Pancreas (tissue), 10 donors: ENCODE measurements at regions not wholly inside any gene's neighbourhood (a gene's known extent, or its start where the extent isn't known, plus 50 kb on each side); places are given as distances from the start of the nearest gene placed in this dataset.

Source experiments
- ATAC-seq, 4 donors: fragments of 200-7000 bp; cut with Tn5 transposase; one replicate each; pipeline versions ENCODE4 v1.8.0 to v1.9.1; 2020; ENCODE audit warnings: mild to moderate bottlenecking in 4 of 4, moderate library complexity in 4 of 4
- DNase-seq, 6 donors: peaks; one replicate each; pipeline ENCODE4 v3.0.0-alpha.2; 2020
- FAIRE-seq: peaks from 2 replicates; lab custom pipeline; 2012; peaks lifted over from hg19 to GRCh38; lab: Jason Lieb, UNC
- H3K27ac ChIP-seq, 4 donors: fragments of 200-600 bp; sonication (generic); 1 replicate in 3 of 4; 2 replicates in 1 of 4; pipeline versions ENCODE4 v1.5.0 to v1.8.0; 2020
- H3K27me3 ChIP-seq, 4 donors: fragments of 200-600 bp; one replicate each; pipeline ENCODE4 v1.8.0; 2021
- H3K36me3 ChIP-seq, 3 donors: fragments of 200-600 bp; sonication (generic) in 1 of 3; one replicate each; pipeline versions ENCODE4 v1.5.0 to v1.8.0; 2020 to 2021
- H3K4me1 ChIP-seq, 3 donors: fragments of 200-600 bp; one replicate each; pipeline ENCODE4 v1.8.0; 2021
- H3K4me3 ChIP-seq, 4 donors: fragments of 200-600 bp; sonication (generic) in 2 of 4; one replicate each; pipeline versions ENCODE4 v1.5.0 to v1.8.0; 2020 to 2021
- H3K9me3 ChIP-seq, 4 donors: fragments of 200-600 bp; one replicate each; pipeline ENCODE4 v1.8.0; 2021
- WGBS, 2 donors: extraction: QIAGEN DNeasy Blood & Tissue Kit; methylation state at CpG; one replicate each; pipeline ENCODE4 v1.1.7; 2013; 5-methylcytosine and 5-hydroxymethylcytosine counted together
- intact Hi-C, 3 donors: fragments of 100-400 bp; cut with DNase I; formaldehyde crosslinking; loops; one replicate each; pipeline versions ENCODE4 v1.11.1 to v1.14.2; 2022
- TF ChIP-seq, protein P1 (sequence below), 4 donors: fragments of 200-600 bp; sonication (generic) in 3 of 4; IDR thresholded peaks; one replicate each; pipeline versions ENCODE4 v1.5.0 to v1.8.0; 2021; ENCODE audit warnings: antibody characterized with exemption in 4 of 4
- donor health status: healthy with polysubstance abuse.
- donor health status: DM: no; HTN: no; CAD: no; lungs with moderate emphysema.
- donor health status: DM: no; HTN: no; CAD: no.
- donor health status: control.
- donor health status: control.
- donor health status: Bipolar disorder and iron deficiency.
- donor health status: DM: yes; HTN: yes; CAD: no.
- donor health status: DM: no; HTN: no; CAD: no.
- donor health status: DM: no; HTN: no; CAD: no.
- donor health status: DM: yes; HTN: yes; CAD: no.

DNA sequence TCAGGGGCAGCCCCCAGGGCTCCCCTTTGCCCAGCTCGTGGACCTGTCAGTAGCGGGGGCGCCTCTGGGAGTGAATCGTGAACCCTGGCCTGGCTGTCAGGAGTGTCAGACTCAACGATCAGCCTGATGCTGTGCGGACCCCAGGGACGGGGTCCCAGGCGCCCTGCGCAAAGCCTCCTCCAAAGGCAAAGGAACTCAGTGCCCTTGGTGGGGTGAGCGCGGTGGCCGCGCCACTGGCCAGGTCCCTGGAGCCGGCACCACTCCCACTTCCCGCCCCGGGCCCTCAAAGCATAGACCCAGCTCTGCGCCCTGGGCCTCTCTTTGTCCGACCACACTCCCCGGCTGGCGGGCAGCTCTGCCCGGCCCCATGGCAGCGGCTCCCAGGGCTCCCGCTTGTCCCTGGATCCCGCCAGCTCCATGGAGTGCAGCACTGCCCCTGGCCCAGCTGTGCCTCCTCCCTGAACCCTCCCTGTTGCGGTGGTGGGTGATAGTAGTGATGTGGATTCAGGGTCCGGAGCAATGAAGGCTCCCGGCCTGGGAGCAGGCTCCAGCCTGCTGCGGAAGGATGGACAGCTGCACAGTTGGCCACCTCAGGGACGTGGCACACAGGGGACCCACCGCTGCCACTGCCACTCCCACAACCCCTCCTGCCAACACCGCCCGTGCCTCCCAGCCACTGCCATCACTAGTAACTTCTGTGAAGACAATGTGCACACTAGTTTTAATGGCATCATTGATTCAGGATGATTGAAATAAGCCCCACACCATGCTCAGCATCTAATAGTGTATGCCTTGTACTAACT is 263.8 kb downstream of the ZBBX start:
- Histone ChIP-seq H3K4me1 (peaks cover 0 to 3% (median 0%) of the 10 kb centered on the region in 3 donors), H3K9me3 (no peaks in the 10 kb centered on the region), H3K27ac (no peak overlapping the region), H3K36me3 (no peaks in the 10 kb centered on the region), H3K27me3 (no peaks in the 10 kb centered on the region), H3K4me3 (no peak overlapping the region)
- TF ChIP-seq, protein P1, sequence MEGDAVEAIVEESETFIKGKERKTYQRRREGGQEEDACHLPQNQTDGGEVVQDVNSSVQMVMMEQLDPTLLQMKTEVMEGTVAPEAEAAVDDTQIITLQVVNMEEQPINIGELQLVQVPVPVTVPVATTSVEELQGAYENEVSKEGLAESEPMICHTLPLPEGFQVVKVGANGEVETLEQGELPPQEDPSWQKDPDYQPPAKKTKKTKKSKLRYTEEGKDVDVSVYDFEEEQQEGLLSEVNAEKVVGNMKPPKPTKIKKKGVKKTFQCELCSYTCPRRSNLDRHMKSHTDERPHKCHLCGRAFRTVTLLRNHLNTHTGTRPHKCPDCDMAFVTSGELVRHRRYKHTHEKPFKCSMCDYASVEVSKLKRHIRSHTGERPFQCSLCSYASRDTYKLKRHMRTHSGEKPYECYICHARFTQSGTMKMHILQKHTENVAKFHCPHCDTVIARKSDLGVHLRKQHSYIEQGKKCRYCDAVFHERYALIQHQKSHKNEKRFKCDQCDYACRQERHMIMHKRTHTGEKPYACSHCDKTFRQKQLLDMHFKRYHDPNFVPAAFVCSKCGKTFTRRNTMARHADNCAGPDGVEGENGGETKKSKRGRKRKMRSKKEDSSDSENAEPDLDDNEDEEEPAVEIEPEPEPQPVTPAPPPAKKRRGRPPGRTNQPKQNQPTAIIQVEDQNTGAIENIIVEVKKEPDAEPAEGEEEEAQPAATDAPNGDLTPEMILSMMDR (IDR thresholded peaks at IDR 0.05) = no peak
- 94 to 98% methylated on average over 31 to 32 of the region's 32 CpGs for WGBS, 2 donors
- intact Hi-C loops = no loop called here
- FAIRE-seq (no peak), DNase-seq (peak in 3 of 6 donors; percentile 17 to 64 (median 48)), ATAC-seq (no peak)

DNA sequence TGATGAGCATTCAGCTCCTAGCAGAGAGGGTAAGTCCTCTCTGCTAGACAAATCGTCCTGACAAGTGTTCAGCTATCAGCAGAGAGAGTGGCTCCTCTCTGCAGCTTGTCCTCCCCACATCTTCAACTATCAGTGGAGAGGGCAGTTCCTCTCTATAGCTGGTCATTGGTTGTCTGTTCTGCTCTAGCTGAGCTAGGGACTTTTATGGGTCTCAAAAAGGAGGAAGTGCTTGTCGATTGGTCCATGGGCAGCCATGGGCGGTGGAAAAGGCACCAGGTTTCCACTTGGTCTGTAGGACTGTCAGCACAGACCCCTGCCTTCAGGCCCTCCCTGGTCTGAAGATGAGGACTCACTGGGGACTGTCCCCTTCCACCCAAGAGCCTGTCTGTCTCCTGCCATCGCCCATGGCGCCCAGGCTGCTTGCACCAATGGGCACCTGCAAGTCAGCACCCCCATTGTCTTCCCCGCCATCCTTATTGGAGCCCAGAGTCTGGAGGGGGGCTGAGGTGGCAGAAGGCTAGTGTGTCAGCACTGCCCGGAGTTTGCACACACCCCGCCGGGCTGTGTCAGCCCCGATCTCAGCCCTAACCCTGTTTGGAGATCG is 264.7 kb downstream of the ZBBX start:
- Histone ChIP-seq H3K27ac (no peak overlapping the region), H3K36me3 (no peaks in the 10 kb centered on the region), H3K27me3 (no peaks in the 10 kb centered on the region), H3K4me1 (peaks cover 0 to 3% (median 0%) of the 10 kb centered on the region in 3 donors), H3K4me3 (no peak overlapping the region), H3K9me3 (no peaks in the 10 kb centered on the region)
- TF ChIP-seq, protein P1 (IDR thresholded peaks at IDR 0.05) = no peak
- intact Hi-C loops = no loop called here
- WGBS, 2 donors = 91 to 94% methylated on average over 11 of the region's 11 CpGs
- ATAC-seq (no peak), DNase-seq (peak in 1 of 6 donors; percentile 62), FAIRE-seq (no peak)

DNA sequence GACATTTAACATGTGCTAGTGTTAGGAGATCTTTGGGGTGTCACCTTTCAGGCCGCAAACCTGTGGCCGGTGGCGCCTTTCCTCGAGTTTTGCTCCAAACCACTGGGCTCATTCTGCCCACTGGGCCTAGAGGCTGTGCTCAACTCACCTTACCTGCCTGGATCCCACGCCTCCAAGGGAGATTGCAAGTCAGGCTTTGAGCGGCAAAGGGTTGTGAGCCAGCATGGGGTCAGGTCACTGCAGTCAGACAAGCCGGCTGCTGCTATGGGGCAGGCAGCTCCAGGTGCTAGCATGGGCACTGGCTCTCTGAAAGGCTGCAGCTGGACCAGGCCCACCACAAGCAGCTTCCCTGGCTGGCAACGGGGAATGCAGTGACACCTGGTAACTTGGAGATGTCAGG is 265.5 kb downstream of the ZBBX start:
- DNase-seq (peak in 2 of 6 donors; percentile 37 to 38), ATAC-seq (no peak), FAIRE-seq (no peak)
- Histone ChIP-seq H3K27me3 (no peaks in the 10 kb centered on the region), H3K27ac (no peak overlapping the region), H3K9me3 (no peaks in the 10 kb centered on the region), H3K4me1 (peaks cover 0 to 3% (median 0%) of the 10 kb centered on the region in 3 donors), H3K36me3 (no peaks in the 10 kb centered on the region), H3K4me3 (no peak overlapping the region)
- intact Hi-C loops = no loop called here
- TF ChIP-seq, protein P1 (IDR thresholded peaks at IDR 0.05) = no peak
- 94 to 95% methylated on average over 8 of the region's 8 CpGs for WGBS, 2 donors

DNA sequence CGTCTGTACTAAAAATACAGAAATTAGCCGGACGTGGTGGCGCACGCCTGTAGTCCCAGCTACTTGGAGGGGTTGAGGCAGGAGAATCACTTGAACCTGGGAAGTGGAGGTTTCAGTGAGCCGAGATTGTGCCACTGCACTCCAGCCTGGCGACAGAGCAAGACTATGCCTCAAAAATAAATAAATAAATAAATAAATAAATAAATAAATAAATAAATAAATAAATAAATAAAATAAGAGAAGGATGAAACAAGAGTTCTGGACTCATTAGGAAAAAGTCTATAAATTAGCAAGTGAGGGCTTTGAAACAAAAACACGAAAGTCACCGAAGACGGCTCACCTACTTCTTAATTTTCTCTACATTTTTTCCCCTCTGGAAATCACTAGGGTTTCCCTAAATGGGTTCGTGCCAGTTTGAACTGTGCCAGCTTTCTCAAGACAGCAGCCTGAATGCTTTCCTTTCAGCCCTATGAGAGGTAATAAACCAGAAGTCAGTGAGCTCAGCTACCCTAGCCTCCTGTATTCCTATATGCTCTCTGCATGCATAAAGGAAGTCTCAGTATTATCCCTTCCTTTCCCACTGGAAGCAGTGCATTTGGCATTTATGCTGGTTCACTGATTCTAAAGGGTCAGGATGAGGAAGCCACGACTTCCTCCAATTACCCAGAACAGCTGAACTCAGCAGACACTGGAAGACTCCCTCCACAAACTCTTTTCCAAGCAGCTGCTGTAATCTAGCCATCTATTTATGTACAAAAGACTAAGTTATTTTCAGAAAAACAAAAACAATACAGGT is 266.9 kb downstream of the ZBBX start:
- no peak for DNase-seq

More for the DNA sequence above, 266.9 kb downstream of the ZBBX start:
- intact Hi-C loops = no loop called here
- Histone ChIP-seq H3K4me3 (no peak overlapping the region), H3K27me3 (no peaks in the 10 kb centered on the region), H3K9me3 (no peaks in the 10 kb centered on the region), H3K4me1 (peaks cover 0 to 3% (median 0%) of the 10 kb centered on the region in 3 donors), H3K36me3 (no peaks in the 10 kb centered on the region), H3K27ac (no peak overlapping the region)
- no peak for FAIRE-seq
- TF ChIP-seq, protein P1 (IDR thresholded peaks at IDR 0.05) = no peak
- ATAC-seq = no peak
- 87 to 88% methylated on average over 12 of the region's 12 CpGs for WGBS, 2 donors
